ENCODE measurements at regions not wholly inside any gene's neighbourhood (a gene's known extent, or its start where the extent isn't known, plus 50 kb on each side); places are given as distances from the start of the nearest gene placed in this dataset.

- TF ChIP-seq POLR2A (IDR thresholded peaks at IDR 0.05) (no peak), CTCF (IDR thresholded peaks at IDR 0.05) (no peak), EP300 (IDR thresholded peaks at IDR 0.05) (no peak)
These were observed 94.4 kb upstream of the GPC1 start for GRCh38 chr2:240341064-240341463.
